GM18505 (cell line): ENCODE measurements at regions not wholly inside any gene's neighbourhood (a gene's known extent, or its start where the extent isn't known, plus 50 kb on each side); places are given as distances from the start of the nearest gene placed in this dataset.
"Not testable (repeated sequence)": the region's sequence is repeated elsewhere in the genome, so short reads cannot be mapped to it uniquely, and the experiment has no call there.

ENCODE experiments used
- ATAC-seq: cut with Tn5 transposase; IDR thresholded peaks from one replicate; pipeline ENCODE4 v1.9.1; 2021; ENCODE audit not compliant: unreplicated experiment
- POLR2A ChIP-seq: IDR thresholded peaks from 4 replicates; pipeline ENCODE4 v1.6.1; 2011; ENCODE audit warnings: borderline replicate concordance; ENCODE audit not compliant: insufficient read depth, insufficient read length; ENCODE audit errors: extremely low read depth

DNA sequence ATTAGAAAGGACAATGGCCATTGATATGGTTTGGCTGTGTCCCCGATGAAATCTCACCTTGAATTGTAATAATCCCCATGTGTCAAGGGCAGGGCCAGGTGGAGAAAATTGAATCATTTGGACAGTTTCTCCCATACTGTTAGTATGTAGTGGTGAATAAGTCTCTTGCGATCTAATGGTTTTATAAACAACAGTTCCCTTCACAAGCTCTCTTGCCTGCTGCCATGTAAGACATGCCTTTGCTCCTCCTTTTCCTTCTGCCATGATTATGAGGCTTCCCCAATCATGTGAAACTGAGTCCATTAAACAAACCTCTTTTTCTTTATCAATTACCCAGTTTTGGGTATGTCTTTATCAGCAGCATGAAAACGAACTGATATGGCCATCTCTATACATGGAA is 302.7 kb downstream of the SFMBT2 start:
- TF ChIP-seq POLR2A, result no peak
- no peak for ATAC-seq

DNA sequence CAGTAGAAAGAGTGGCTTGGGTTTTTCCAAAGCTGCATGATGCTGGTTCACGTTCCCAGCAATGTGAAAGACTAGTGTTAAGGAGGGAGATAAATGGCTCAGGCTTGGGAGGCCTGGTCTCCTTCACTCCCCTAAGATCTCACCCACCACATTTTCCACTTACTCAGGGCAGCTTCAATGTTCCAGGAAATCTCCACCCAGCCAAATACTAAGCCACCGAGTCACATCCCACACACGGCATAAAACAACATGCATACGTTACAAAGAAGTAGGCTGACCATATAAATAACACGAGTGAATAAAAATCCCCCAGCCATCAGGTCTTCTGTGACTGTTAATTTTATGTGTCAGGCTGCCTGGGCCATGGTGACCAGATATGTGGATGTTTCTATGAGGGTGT is 303.5 kb downstream of the SFMBT2 start:
- ATAC-seq, result no peak

DNA sequence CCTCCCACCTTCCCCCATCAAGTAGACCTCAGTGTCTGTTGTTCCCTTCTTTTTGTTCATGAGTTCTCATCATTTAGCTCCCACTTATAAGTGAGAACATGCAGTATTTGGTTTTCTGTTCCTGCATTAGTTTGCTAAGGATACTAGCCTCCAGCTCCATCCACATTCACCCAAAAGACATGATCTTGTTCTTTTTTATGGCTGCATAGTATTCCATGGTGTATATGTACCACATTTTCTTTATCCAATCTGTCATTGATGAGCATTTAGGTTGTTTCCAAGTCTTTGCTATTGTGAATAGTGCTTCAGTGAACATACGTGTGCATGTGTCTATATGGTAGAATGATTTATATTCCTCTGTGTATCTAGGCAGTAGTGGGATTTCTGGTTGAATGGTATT is 306.5 kb downstream of the SFMBT2 start:
- not testable (repeated sequence) for ATAC-seq

More for the DNA sequence above, 303.5 kb downstream of the SFMBT2 start:
- no peak for TF ChIP-seq POLR2A

DNA sequence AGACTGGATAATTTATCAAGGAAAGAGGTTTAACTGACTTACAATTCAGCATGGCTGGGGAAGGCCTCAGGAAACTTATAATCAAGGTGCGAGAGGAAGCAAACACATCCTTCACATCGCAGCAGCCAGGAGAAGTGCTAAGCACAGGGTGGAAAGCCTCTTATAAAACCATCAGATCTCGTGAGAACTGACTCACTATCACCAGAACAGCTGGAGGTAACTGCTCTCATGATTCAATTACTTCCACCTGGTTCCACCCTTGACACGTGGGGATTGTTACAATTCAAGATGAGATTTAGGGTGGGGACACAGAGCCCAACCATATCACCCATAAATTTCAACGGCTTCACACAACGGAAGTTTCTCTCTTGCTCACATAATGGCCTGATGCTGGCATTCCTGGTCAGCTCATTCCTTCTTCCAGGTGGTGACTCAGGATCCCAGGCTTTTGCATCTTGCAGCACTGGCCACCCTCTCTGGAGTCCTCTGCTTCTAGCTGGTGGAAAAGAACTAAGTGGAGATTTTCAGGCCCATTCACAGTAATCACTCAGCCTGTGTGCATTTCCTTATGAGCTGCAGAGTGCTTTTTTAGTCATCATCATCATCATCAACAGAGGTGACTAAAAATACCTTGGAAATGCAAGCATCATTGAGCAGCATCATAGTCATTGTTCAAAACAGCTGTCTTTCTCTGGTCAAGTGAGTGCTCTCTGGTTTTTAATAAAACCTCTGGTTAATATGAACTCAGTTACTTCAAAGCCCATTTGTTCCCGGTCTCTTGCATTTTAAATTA is 308.1 kb downstream of the SFMBT2 start:
- ATAC-seq, result peak; percentile 95
- TF ChIP-seq POLR2A, result no peak

DNA sequence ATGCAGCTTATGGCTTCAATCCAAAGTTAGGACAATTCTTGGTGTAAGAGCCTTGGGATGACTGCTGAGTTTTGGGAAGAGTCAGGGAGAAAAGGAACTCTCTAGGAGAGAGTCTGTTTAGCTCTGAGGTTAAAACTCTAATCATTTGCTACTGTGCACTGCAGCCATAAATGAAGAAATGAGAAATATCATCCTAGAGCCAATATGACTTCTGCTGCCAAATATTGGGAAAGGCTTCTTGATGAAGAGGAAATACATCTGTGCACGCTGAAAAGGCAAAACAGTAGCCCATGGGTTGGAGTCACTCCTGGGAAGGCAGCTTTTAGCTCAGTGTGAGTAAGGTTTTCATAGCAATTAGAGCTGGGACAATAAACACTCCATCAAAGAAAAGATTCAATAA is 308.8 kb downstream of the SFMBT2 start:
- TF ChIP-seq POLR2A, result no peak
- ATAC-seq, result no peak

DNA sequence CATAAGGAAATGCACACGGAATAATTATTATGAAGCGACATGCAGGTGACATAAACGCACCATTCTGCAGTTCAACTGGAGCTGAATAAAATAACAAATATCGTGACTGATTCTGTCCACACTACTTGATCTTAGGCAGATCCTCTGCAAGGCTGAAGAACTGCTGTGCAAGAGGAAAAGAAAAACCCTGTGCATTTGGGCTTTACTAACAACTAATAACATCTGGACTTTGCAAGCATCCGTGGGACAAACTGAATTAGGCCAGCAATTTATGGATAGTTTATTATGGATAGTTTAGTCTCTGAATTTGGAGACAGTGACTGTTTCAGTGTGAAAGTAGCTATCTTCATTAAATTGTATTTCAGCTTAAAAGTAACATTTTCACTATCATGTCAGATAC is 309.4 kb downstream of the SFMBT2 start:
- TF ChIP-seq POLR2A, result no peak

DNA sequence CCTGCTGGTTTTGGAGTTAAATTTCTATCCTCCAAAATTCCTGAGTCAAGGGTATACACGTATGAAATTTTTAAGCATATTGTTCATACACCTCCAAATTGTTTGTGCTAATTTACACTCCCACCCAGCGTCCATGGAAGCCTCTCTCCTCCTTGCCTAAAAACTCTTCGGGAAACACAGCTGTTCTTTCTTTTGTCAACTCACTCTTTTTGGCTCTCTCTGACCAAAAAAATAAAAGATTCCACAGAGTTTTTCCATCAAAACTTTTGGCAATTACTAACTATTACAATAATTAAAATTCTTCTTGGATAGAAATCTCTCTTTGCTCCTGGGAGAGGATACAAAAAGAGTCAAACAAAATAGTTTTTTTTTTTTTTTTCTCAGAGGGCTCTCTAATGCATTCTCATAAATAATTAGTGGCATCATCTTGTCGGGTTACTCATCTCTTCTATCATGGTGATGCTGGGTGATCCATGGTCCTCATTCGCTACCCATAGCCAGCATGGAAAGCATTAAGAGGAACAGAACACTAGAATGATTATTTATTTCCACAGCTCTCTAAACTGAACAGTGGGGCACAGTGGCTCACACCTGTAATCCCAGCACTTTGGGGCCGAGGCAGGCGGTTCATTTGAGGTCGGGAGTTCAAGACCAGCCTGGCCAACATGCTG is 310.7 kb downstream of the SFMBT2 start:
- ATAC-seq, result no peak
- no peak for TF ChIP-seq POLR2A

More for the DNA sequence above, 309.4 kb downstream of the SFMBT2 start:
- no peak for ATAC-seq

DNA sequence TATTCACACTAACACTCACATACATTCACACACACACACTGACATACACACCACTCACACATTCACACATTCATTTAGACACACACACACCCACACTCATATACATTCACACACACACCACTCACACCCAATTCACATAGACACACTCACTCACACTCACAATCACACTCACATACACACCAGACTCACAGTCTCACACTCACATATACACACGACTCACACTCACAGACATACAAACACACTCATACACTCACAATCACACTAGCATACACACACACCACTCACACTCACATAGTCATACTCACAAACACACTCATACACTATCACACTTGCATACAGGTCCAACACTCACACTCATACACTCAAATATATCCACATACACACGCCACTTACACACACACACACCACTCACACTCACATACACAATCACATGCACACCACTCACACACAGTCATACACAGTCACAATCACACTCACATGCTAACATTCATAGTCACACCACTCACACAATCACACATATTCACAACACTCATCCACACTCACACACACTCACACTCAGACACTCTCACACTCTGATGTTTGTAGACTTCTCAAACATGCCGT is 312.6 kb downstream of the SFMBT2 start:
- ATAC-seq, result no peak
- no peak for TF ChIP-seq POLR2A

DNA sequence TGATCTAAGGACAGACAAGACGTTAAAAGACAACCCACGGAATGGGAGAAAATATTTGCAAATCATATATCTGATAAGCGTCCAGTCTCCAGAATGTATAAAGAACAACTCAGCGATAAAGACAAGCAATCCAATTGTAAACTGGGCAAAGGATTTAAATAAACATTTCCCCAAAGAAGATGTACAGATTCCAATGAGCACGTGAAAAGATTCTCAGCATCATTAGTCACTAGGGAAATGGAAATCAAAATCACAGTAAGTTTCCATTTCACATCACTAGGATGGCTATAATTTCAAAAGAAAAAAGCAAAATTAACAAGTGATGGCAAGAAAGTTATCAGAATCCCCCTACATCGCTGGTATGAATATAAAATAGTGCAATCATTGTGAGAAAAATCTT is 316.1 kb downstream of the SFMBT2 start:
- no peak for TF ChIP-seq POLR2A
- no peak for ATAC-seq

DNA sequence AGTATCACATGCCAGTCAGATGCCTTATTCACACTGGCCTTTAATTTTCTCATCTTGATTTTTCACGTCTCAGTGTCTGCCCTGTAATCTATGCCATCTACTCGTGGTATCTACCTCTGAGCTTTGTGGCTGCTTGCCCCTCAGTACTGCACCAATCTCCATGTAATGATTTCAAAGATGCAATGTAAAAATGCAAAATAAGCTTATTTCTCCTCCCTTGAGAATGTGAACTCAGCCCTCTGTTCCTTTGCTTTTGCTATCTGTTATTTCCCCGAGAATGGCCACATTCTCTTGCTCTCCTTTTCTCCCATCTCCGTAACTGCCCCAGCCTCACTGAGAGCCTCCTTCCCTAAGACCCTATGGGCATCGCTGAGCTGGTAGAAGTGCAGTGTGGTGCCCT is 317.5 kb downstream of the SFMBT2 start:
- no peak for ATAC-seq
- no peak for TF ChIP-seq POLR2A

DNA sequence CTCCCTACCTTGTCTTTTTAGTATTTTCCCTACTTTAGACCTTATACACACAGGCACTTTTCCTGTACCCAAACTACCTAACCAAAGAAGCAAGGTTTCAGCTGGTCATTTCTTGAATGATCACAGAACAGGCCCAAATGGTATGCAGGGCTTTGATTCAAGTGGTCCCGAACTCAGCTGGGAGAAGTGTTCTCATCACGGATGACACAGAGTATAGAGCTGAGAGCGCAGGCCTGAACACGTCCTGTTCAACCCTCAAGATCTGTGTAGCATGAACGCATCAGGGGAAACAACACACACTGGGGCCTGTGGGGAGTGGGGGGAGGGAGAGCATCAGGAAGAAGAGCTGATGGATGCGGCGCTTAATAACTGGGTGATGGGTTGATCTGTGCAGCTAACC is 318.2 kb downstream of the SFMBT2 start:
- no peak for ATAC-seq
- no peak for TF ChIP-seq POLR2A

DNA sequence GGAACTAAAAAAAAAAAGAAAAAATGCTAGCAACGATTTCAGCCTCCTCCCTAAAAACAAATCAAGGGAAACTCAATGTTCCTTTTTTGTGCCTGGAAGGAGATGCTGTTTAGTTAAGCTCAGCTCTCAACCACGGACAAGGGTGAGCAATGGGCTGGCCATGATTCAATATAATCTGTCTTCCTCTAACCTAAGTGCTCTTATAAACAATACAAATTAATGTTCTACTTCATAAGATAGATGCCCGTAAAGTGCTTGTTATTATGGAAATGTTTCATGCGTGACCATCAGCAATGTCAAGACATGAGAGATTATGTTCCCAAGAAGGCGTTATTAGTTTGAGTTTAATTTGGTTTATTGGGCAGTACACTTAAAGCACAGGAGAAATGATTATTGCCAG is 320.3 kb downstream of the SFMBT2 start:
- no peak for TF ChIP-seq POLR2A
- no peak for ATAC-seq

DNA sequence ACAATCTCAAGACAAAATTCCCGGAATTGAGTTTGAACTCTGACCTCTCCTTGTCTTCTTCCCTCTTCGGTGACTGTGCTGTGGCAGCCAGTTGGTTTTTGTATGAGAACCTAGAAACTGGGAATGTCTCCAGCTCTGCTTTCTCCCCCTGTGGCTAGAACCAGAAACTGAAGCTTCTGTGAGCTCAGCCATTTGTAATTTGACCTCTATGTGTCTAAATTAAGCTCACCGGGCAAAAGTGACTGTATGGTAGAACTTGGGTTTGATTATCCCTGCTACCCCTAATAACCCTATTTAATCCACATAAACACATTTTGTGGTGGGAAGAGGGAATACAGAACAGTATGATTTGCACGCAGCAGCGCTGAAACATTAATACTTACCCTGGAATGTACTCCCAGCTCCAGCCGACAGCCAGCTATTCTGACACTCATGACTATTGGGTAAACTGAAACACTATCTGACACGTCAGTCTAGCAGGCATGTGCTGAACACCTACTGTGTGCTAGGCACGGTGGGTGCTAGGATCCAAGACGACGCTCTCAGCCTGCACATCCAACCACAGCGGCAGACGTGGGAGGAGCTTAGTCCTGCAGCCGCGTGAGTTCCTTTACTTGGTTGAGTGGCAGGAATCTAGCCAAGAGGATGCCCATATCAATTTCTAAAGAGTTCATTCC is 324.8 kb downstream of the SFMBT2 start:
- no peak for TF ChIP-seq POLR2A
- no peak for ATAC-seq
